PC-3 (cell line): ENCODE measurements at regions not wholly inside any gene's neighbourhood (a gene's known extent, or its start where the extent isn't known, plus 50 kb on each side); places are given as distances from the start of the nearest gene placed in this dataset.

Experiments
- EZH2 ChIP-seq: fragments of 300-600 bp; sonication (generic); IDR thresholded peaks from one replicate; pipeline ENCODE4 v1.6.1; 2017; ENCODE audit warnings: antibody characterized with exemption, mild to moderate bottlenecking, low read length; ENCODE audit not compliant: unreplicated experiment
- EZH2phosphoT487 ChIP-seq: fragments of 300-600 bp; sonication (generic); IDR thresholded peaks from 2 replicates; pipeline ENCODE4 v1.6.1; 2018; ENCODE audit warnings: mild to moderate bottlenecking, antibody characterized with exemption, low read length, borderline replicate concordance
- TF ChIP-seq, protein P1 (sequence below): fragments of 300-600 bp; sonication (generic); conservative IDR thresholded peaks from 2 replicates; pipeline ENCODE4 v1.5.1; 2017; ENCODE audit warnings: antibody characterized with exemption, low read depth, mild to moderate bottlenecking, low read length

DNA sequence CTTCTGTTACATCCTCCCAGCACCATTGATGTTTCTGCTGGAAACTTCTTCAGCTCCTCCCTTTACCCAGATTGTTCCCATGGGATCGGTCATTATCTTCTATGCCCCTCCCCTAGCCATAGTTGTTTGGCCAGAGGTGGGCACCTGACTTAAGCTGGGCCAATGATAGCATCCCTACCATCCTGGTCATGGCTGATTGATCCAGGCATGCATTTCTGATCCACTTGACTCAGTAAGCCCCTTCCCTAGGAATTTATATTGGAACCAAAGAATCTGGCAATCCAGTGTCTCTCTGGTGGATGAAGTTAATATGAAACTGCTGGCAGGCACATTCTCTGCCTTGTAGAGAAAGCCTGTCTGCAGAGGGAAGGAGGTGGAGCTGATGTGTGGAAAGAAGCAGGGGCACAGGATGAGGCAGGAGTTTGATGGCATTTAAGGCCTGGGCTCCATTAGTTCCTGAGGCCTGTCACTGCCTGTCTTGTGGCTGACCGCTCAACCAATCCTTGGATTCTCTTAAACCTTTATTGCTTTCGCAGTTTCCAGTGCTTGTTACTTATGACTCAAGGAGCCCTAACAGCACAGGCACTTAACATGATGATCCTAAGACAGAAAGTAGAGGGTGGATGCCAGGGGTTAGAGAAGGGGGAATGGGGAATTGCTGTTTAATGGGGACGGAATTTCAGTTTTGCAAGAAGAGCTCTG lies 152.4 kb downstream of the ABCC12 start:
- TF ChIP-seq, protein P1, sequence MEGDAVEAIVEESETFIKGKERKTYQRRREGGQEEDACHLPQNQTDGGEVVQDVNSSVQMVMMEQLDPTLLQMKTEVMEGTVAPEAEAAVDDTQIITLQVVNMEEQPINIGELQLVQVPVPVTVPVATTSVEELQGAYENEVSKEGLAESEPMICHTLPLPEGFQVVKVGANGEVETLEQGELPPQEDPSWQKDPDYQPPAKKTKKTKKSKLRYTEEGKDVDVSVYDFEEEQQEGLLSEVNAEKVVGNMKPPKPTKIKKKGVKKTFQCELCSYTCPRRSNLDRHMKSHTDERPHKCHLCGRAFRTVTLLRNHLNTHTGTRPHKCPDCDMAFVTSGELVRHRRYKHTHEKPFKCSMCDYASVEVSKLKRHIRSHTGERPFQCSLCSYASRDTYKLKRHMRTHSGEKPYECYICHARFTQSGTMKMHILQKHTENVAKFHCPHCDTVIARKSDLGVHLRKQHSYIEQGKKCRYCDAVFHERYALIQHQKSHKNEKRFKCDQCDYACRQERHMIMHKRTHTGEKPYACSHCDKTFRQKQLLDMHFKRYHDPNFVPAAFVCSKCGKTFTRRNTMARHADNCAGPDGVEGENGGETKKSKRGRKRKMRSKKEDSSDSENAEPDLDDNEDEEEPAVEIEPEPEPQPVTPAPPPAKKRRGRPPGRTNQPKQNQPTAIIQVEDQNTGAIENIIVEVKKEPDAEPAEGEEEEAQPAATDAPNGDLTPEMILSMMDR: no peak
- TF ChIP-seq EZH2: no peak
- TF ChIP-seq EZH2phosphoT487: no peak
